ENCODE measurements at regions not wholly inside any gene's neighbourhood (a gene's known extent, or its start where the extent isn't known, plus 50 kb on each side); places are given as distances from the start of the nearest gene placed in this dataset.

- Histone ChIP-seq H3K27ac (replicated peaks) (no peak overlapping the region), H3K9me3 (replicated peaks) (no peaks in the 10 kb centered on the region)
- no peak for TF ChIP-seq CTCF (IDR thresholded peaks at IDR 0.05; ENCODE audit: borderline replicate concordance)
These were observed 153.0 kb upstream of the FTMT start for GRCh38 chr5:121698690-121699089.

GRCh38 chr5:121701731-121702130 is 150.0 kb upstream of the FTMT start:
- Histone ChIP-seq H3K4me1 (no peaks in the 10 kb centered on the region), H3K9me3 (replicated peaks) (no peaks in the 10 kb centered on the region), H3K27ac (replicated peaks) (no peak overlapping the region), H3K36me3 (no peaks in the 10 kb centered on the region), H3K27me3 (ENCODE audit: low read depth) (no peaks in the 10 kb centered on the region), H3K4me3 (no peak overlapping the region)
- intact Hi-C loops (cut with micrococcal nuclease): no loop called here
- TF ChIP-seq CTCF (IDR thresholded peaks at IDR 0.05; ENCODE audit: borderline replicate concordance): no peak
- DNase-seq: no peak

More at GRCh38 chr5:121698690-121699089, 153.0 kb upstream of the FTMT start:
- Histone ChIP-seq H3K4me3 (no peak overlapping the region), H3K27me3 (ENCODE audit: low read depth) (no peaks in the 10 kb centered on the region), H3K4me1 (no peaks in the 10 kb centered on the region), H3K36me3 (no peaks in the 10 kb centered on the region)
- no peak for DNase-seq
- intact Hi-C loops (cut with micrococcal nuclease): no loop called here

- no peak for TF ChIP-seq CTCF (IDR thresholded peaks at IDR 0.05; ENCODE audit: borderline replicate concordance)
These were observed 149.0 kb upstream of the FTMT start for GRCh38 chr5:121702682-121703081.

GRCh38 chr5:121704291-121704690 is 147.4 kb upstream of the FTMT start:
- DNase-seq: no peak
- Histone ChIP-seq H3K27me3 (ENCODE audit: low read depth) (no peaks in the 10 kb centered on the region), H3K9me3 (replicated peaks) (no peaks in the 10 kb centered on the region), H3K27ac (replicated peaks) (no peak overlapping the region), H3K4me1 (no peaks in the 10 kb centered on the region), H3K36me3 (no peaks in the 10 kb centered on the region), H3K4me3 (no peak overlapping the region)
- intact Hi-C loops (cut with micrococcal nuclease): no loop called here
- TF ChIP-seq CTCF (IDR thresholded peaks at IDR 0.05; ENCODE audit: borderline replicate concordance): no peak

More at GRCh38 chr5:121702682-121703081, 149.0 kb upstream of the FTMT start:
- H3K4me1 ChIP-seq: no peaks in the 10 kb centered on the region
- no peaks in the 10 kb centered on the region for H3K27me3 ChIP-seq (ENCODE audit: low read depth)
- intact Hi-C loops (cut with micrococcal nuclease): no loop called here
- DNase-seq: no peak
- H3K27ac ChIP-seq (replicated peaks): no peak overlapping the region
- no peak overlapping the region for H3K4me3 ChIP-seq
- no peaks in the 10 kb centered on the region for H3K9me3 ChIP-seq (replicated peaks)
- no peaks in the 10 kb centered on the region for H3K36me3 ChIP-seq

- intact Hi-C loops (cut with micrococcal nuclease): no loop called here
- no peaks in the 10 kb centered on the region for H3K4me1 ChIP-seq
- H3K9me3 ChIP-seq (replicated peaks): no peaks in the 10 kb centered on the region
- no peak for DNase-seq
- TF ChIP-seq CTCF (IDR thresholded peaks at IDR 0.05; ENCODE audit: borderline replicate concordance): no peak
- no peak overlapping the region for H3K27ac ChIP-seq (replicated peaks)
- no peaks in the 10 kb centered on the region for H3K36me3 ChIP-seq
- no peaks in the 10 kb centered on the region for H3K27me3 ChIP-seq (ENCODE audit: low read depth)
- H3K4me3 ChIP-seq: no peak overlapping the region
These were observed 145.0 kb upstream of the FTMT start for GRCh38 chr5:121706686-121707085.

GRCh38 chr5:121707178-121707577 is 144.5 kb upstream of the FTMT start:
- no peaks in the 10 kb centered on the region for H3K4me1 ChIP-seq
- no peak overlapping the region for H3K4me3 ChIP-seq
- no peak for TF ChIP-seq CTCF (IDR thresholded peaks at IDR 0.05; ENCODE audit: borderline replicate concordance)
- H3K27me3 ChIP-seq (ENCODE audit: low read depth): no peaks in the 10 kb centered on the region
- no peaks in the 10 kb centered on the region for H3K36me3 ChIP-seq
- no peaks in the 10 kb centered on the region for H3K9me3 ChIP-seq (replicated peaks)
- DNase-seq: no peak
- H3K27ac ChIP-seq (replicated peaks): no peak overlapping the region
- intact Hi-C loops (cut with micrococcal nuclease): no loop called here

Data from left ventricle myocardium inferior (tissue), 1 donor.